ENCODE measurements at regions not wholly inside any gene's neighbourhood (a gene's known extent, or its start where the extent isn't known, plus 50 kb on each side); places are given as distances from the start of the nearest gene placed in this dataset.

GRCh38 chr11:111019451-111019850 is 226.1 kb upstream of the POU2AF2 start:
- TF ChIP-seq CTCF (IDR thresholded peaks at IDR 0.05) (no peak), POLR2A (IDR thresholded peaks at IDR 0.05) (no peak)

All from testis (tissue), 2 donors.